Right lobe of liver (tissue), 4 donors: ENCODE measurements at regions not wholly inside any gene's neighbourhood (a gene's known extent, or its start where the extent isn't known, plus 50 kb on each side); places are given as distances from the start of the nearest gene placed in this dataset.

Source experiments
- CTCF ChIP-seq, 4 donors: fragments of 200-600 bp in 3 of 4; fragments of 450-650 bp in 1 of 4; IDR thresholded peaks; one replicate each; pipeline versions ENCODE4 v1.5.1 to v1.8.0; 2016 to 2022; ENCODE audit warnings: antibody characterized with exemption in 4 of 4, mild to moderate bottlenecking in 2 of 4
- POLR2A ChIP-seq: fragments of 450-650 bp; IDR thresholded peaks from one replicate; pipeline ENCODE4 v1.6.1; 2017; ENCODE audit warnings: antibody characterized with exemption, mild to moderate bottlenecking
- donor health status: DM: no; HTN: no; CAD: no.
- donor health status: DM: no; HTN: no; CAD: no.
- donor health status: DM: no; HTN: yes; CAD: no.

- TF ChIP-seq POLR2A (no peak), CTCF (IDR thresholded peaks at IDR 0.05) (no peak)
These were observed 362.8 kb upstream of the ZNF462 start for GRCh38 chr9:106500171-106500570.
